HG03135 (cell line): ENCODE measurements at regions not wholly inside any gene's neighbourhood (a gene's known extent, or its start where the extent isn't known, plus 50 kb on each side); places are given as distances from the start of the nearest gene placed in this dataset.
"Not testable (repeated sequence)": the region's sequence is repeated elsewhere in the genome, so short reads cannot be mapped to it uniquely, and the experiment has no call there.

Experiments
- ATAC-seq: cut with Tn5 transposase; IDR thresholded peaks from one replicate; pipeline ENCODE4 v1.9.1; 2021; ENCODE audit warnings: mild to moderate bottlenecking, moderate library complexity; ENCODE audit not compliant: unreplicated experiment

DNA sequence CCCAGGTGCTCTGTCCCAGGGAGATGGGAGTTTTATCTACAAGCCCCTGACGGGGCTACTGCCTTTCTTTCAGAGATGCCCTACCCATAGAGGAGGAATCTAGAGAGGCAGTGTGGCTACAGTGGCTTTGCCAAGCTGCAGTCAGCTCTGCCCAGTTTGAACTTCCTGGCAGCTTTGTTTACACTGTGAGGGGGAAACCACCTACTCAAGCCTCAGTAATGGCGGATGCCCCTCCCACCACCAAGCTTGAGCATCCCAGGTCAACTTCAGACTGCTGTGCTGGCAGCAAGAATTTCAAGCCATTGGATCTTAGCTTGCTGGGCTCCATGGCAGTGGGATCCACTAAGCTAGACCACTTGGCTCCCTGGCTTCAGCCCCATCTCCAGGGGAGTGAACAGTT is 53.1 kb upstream of the TMEM252 start:
- not testable (repeated sequence) for ATAC-seq

- ATAC-seq: no peak
Measured at GRCh38 chr9:68595868-68596267, 55.2 kb upstream of the TMEM252 start.

DNA sequence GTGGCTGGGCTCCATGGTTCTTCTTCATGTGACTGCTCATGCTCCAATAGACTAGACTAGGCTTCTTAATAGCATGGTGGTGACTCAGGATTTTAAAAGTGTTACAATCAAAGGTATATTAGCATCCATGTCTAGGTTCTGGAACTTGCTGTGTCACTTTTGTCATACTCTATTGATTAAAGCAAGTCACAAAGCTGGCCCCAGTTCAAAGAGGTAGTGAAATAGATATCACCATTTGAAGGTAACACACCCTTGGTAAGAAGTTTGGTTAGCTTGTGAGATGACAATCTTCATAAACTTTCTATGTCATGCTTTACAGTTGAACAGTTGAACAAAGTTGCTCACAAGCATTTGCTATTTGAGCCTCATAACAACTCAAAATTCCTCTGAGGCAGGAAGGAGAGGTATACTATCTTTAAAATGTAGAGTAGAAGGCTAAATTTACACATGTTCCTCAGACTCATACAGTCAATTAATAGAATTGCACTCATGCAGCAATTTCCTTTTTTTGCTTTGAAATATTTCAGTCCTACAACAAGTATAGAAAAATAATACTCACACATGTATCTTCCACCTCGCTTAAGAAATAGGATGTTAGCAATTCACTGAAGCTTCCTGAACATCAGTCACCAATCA is 56.8 kb upstream of the TMEM252 start:
- no peak for ATAC-seq

DNA sequence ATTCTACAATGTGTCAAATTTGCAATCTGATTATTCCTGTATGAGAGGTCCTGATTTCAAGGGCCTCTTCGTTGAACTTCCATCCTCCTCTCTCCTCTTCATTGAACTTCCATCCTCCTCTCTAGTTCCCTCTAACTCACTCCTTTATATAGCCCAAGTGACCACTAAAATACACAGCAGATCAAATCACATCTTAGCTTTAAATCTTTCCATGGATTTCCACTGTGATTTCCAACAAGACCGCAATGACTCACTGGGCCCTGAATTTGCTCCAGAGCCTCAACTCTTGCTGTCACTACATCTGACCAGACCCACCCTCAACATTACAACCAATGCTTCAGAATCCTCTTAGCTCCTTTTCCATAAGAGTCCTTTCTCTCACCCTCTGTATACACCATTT is 59.1 kb upstream of the TMEM252 start:
- no peak for ATAC-seq

DNA sequence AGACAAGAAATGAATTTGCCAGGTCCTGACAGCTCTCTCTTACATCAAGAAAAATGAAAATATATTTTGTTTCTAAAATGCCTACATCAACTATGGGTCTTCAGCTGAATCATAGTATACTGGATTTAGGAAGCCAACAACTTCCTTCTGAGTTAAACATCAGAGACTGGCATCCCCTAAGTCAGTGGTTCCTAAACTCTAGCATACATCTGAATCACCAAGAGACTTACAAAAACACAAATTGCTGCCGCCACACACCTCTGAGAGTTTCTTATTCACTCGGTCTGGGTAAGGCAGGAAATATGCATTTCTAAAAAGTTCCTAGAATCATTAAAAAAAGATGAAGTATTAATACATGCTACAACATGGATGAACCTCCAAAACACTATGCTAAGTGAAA is 60.4 kb upstream of the TMEM252 start:
- ATAC-seq: no peak

DNA sequence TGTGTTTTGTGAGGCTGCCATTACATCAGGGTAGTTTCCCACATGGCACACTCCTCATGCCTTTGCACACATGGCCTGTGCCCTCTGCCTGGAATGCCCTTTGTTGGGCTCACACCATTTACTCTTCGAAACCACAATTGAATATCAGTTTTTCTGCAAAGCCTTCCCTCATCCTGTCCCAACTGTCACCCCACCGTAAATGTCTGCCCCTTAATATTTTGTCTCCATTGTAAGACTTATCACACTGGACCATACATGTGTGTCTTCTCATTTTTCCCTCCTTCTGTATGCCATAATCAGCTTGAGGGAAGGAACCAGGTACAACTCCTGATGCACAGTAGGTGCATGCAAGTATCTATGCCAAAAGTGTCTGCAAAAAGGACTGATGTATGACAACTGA is 62.7 kb upstream of the TMEM252 start:
- no peak for ATAC-seq

DNA sequence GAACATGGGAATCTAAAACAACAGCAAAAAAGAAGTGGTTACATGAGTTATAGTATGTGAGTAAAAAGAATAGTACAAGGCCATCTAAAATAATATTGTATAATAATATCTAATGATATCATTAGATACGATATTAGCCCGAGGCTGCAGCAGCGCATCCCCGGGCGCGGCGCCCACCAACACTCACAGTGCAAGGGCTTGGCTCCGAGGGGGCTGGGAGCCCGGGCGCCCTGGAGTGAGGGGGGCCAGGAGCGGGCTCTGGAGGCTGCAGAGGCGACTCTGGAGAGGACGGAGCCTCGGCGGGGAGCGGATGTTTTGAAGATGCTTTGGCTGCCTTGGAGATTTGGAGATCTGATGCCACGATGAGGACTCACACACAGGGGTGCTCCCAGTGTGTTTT is 68.1 kb upstream of the TMEM252 start:
- ATAC-seq: no peak

GRCh38 chr9:68609901-68610415 is 69.3 kb upstream of the TMEM252 start:
- ATAC-seq: no peak

- ATAC-seq: no peak
Measured at GRCh38 chr9:68614121-68614520, 73.4 kb upstream of the TMEM252 start.

GRCh38 chr9:68617011-68617410 is 76.3 kb upstream of the TMEM252 start:
- not testable (repeated sequence) for ATAC-seq

- ATAC-seq: no peak
Measured at GRCh38 chr9:68619072-68619471, 78.4 kb upstream of the TMEM252 start.

DNA sequence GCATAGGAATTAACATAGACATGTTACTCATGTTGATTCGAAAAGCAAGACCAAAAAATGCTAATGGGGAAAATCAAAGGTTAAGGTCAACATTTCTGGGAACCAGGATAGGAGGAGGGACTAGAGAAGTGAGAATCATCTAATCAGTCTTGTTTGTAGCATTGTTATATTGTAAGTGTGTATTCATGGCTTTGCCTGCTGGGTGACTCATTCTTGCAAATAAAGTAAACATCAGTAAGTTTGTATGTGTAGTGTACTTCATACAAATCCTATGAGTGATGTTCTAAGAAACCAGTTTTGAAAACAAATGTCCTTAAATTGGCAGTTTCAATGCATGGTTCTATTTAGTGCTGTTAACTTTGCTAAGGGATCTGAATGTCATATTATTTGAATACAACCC is 79.0 kb upstream of the TMEM252 start:
- no peak for ATAC-seq

- ATAC-seq: no peak
Measured at GRCh38 chr9:68625559-68625958, 79.5 kb upstream of the PIP5K1B start.

DNA sequence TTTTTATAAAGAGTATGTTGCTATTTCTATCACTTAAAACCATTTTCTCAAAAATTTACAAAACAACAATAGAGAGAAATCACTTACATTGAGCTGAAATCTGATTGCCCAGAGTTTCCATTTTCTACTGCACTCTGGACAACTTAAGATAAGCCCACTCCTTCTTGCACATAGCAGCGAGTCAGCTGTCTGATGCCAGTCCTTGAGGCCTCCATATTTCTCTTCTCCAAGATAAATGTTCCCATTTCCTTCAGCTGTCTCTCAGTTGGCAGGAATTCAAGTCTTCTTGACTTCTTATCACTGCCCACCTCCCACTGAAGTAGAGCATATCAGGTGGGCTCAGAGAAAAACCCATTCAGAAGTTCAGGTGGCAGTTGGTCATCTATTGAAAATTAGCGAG is 78.5 kb upstream of the PIP5K1B start:
- no peak for ATAC-seq

- ATAC-seq: no peak
Measured at GRCh38 chr9:68627104-68627503, 77.9 kb upstream of the PIP5K1B start.

DNA sequence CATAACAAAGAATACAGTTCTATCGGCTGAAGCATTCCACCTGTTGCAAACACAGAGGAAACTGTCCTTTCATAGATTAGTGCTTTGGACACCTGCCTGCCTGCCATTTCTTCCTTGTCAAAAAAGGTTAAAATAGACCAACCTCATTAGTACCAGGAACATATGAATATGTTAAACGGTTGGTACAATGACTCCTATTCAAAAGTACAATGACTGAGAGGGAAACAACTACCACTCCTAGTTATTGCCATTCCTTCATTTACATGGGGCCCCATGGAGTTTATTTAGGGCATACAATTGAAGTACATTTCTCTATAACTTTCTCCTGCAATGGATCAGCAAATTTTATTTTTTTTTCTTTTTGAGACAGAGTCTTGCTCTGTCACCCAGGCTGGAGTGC is 77.4 kb upstream of the PIP5K1B start:
- ATAC-seq: no peak

DNA sequence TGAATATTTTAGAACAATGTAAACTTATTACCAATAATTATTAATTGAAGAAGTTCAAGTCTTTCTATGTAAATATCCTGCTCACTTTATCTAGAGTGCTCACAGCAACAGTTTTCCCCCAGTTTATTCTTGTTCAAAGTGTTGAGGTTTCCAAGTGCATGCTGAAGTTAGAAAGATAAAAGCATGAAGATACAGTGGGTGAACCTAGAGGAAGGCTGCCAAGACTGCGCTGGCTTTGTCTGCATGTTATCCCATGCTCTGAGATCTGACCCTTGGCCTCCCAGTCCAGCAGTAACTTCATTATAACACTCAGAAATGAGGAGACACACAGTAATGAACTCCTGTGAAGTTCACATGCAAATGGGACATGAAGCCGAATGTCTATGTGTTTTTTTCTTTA is 76.0 kb upstream of the PIP5K1B start:
- ATAC-seq: no peak

- ATAC-seq: no peak
Measured at GRCh38 chr9:68631811-68632210, 73.2 kb upstream of the PIP5K1B start.

DNA sequence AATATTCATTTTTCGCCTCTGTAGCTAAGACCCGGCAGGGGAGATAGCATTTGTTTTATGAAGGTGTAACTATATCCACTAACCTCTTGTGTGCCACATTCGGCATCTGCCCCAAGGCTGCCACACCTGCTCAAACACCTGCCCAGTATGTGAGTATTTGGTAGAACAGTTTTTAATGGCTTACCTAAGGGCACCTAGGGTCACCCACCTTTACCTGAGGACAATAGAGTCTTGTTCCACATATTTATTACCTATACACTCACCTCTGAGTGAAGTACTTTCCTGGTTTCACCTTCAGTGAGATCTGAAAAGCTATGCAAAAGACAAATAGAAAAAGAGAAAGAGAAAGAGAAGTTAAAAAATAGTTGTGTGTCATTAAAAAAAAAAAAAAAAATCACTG is 68.0 kb upstream of the PIP5K1B start:
- no peak for ATAC-seq

- not testable (repeated sequence) for ATAC-seq
Measured at GRCh38 chr9:68639261-68639660, 65.8 kb upstream of the PIP5K1B start.

- no peak for ATAC-seq
Measured at GRCh38 chr9:68640421-68641089, 64.5 kb upstream of the PIP5K1B start.

DNA sequence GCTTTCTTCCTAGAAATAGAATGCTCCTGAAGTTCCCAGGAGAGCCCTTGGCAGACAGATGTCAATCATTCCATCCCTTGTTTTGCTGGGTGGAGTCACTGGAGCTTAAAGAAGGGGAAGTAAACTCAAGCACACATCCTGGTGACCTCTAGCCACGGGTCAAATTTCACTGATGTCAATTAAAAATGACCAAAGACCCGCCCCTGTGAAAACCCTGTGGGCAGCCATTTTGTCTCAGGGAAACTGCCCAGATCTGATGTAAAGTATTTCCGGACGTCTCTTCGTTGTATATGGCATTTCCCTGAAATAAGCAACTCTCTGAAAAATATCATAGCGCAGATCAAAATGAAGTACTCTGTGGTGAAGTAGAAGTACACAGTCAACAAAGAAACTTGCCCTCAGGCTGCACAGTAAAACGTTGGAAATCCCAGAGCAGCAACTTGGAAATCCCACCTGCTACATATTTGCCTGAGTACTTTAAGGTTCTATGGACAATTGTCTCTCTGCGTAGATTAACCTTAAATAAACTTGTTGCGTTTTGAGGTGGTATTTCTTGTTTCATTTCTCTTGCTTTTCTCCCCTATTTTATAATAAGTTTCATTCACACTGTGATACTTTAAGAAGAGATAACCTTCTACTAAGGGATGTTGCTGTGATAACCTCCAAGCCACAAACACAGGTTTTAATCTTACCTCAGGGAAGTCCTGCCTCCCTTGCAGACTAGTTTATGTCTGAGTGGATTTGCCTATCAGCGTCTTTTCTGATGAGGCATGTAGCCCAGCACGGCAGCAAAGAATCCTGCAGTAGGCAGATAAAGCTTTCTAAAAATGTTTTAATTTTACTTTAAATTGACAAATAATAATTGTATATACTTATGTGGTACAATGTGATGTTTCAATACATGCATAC is 60.9 kb upstream of the PIP5K1B start:
- ATAC-seq: peak; percentile 77
